GM12878 (cell line): ENCODE measurements at regions not wholly inside any gene's neighbourhood (a gene's known extent, or its start where the extent isn't known, plus 50 kb on each side); places are given as distances from the start of the nearest gene placed in this dataset.

ENCODE experiments used
- EGR1 ChIP-seq, 2 experiments: IDR thresholded peaks; 1 replicate in 1 of 2; 2 replicates in 1 of 2; pipeline ENCODE4 v1.6.1; 2011 to 2012; ENCODE audit warnings: low read depth in 2 of 2, low read length in 2 of 2, borderline replicate concordance in 1 of 2, mild to moderate bottlenecking in 1 of 2, moderate library complexity in 1 of 2
- ETV6 ChIP-seq, 2 experiments: fragments of 450-650 bp in 1 of 2; IDR thresholded peaks in 1 of 2; conservative IDR thresholded peaks in 1 of 2; 2 replicates each; pipeline ENCODE4 v1.6.1; 2014; ENCODE audit warnings: antibody characterized with exemption in 1 of 2, borderline replicate concordance in 1 of 2, low read depth in 1 of 2, mild to moderate bottlenecking in 1 of 2, moderate library complexity in 1 of 2
- EZH2 ChIP-seq: IDR thresholded peaks from 2 replicates; pipeline ENCODE4 v1.6.1; 2012; ENCODE audit warnings: low read depth, mild to moderate bottlenecking, control low read depth, inconsistent platforms, low read length, borderline replicate concordance; ENCODE audit not compliant: control insufficient read depth
- MAX ChIP-seq: IDR thresholded peaks from 2 replicates; pipeline ENCODE4 v1.6.1; 2012; ENCODE audit warnings: low read depth, low read length, improper control_type of control experiment
- NRF1 ChIP-seq: conservative IDR thresholded peaks from 2 replicates; pipeline ENCODE4 v1.6.1; 2011; ENCODE audit warnings: mild to moderate bottlenecking, low read depth, low read length, improper control_type of control experiment
- RCOR1 ChIP-seq: conservative IDR thresholded peaks from 2 replicates; pipeline ENCODE4 v1.6.1; 2012; ENCODE audit warnings: low read depth, low read length, improper control_type of control experiment
- SREBF1 ChIP-seq: IDR thresholded peaks from 2 replicates; pipeline ENCODE4 v1.6.1; 2012; ENCODE audit warnings: mild to moderate bottlenecking, low read length
- ZNF207 ChIP-seq: fragments of 450-650 bp; IDR thresholded peaks from 2 replicates; pipeline ENCODE4 v1.6.1; 2014; ENCODE audit warnings: antibody characterized with exemption, mild to moderate bottlenecking, borderline replicate concordance
- TF ChIP-seq, protein P1 (sequence below): fragments of 450-650 bp; IDR thresholded peaks from 2 replicates; pipeline ENCODE4 v1.6.1; 2017; ENCODE audit warnings: mild to moderate bottlenecking, moderate library complexity

DNA sequence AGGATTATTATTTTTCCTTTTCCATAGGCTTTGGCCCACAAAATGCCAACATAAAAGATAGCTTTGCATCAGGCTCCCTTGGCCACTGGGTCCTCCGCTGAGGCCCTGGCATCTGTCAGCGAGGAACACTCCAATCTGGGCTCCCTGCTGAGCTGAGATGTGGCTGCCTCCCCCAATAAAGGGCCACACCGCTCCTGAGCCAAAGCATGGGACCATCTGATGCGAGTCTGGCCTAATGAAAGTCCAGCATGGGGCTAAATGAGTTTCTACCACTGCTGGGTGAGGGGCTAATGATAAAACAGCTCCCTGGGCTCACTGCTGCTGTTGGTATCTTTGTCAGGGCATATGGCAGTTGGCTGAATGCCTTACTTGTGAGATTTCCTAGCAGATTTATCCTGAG, 817.5 kb upstream of the SLC35B3 start (continued):
- TF ChIP-seq, protein P1, sequence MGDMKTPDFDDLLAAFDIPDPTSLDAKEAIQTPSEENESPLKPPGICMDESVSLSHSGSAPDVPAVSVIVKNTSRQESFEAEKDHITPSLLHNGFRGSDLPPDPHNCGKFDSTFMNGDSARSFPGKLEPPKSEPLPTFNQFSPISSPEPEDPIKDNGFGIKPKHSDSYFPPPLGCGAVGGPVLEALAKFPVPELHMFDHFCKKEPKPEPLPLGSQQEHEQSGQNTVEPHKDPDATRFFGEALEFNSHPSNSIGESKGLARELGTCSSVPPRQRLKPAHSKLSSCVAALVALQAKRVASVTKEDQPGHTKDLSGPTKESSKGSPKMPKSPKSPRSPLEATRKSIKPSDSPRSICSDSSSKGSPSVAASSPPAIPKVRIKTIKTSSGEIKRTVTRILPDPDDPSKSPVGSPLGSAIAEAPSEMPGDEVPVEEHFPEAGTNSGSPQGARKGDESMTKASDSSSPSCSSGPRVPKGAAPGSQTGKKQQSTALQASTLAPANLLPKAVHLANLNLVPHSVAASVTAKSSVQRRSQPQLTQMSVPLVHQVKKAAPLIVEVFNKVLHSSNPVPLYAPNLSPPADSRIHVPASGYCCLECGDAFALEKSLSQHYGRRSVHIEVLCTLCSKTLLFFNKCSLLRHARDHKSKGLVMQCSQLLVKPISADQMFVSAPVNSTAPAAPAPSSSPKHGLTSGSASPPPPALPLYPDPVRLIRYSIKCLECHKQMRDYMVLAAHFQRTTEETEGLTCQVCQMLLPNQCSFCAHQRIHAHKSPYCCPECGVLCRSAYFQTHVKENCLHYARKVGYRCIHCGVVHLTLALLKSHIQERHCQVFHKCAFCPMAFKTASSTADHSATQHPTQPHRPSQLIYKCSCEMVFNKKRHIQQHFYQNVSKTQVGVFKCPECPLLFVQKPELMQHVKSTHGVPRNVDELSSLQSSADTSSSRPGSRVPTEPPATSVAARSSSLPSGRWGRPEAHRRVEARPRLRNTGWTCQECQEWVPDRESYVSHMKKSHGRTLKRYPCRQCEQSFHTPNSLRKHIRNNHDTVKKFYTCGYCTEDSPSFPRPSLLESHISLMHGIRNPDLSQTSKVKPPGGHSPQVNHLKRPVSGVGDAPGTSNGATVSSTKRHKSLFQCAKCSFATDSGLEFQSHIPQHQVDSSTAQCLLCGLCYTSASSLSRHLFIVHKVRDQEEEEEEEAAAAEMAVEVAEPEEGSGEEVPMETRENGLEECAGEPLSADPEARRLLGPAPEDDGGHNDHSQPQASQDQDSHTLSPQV: no peak
- TF ChIP-seq RCOR1: no peak
- TF ChIP-seq ETV6 (conservative IDR thresholded peaks at IDR 0.05 in 1 of 2, IDR thresholded peaks at IDR 0.05 in 1 of 2; ENCODE audit: borderline replicate concordance in 1 of 2, low read depth in 1 of 2): no peak
- TF ChIP-seq EZH2: no peak
- no peak for TF ChIP-seq NRF1
- TF ChIP-seq EGR1 (IDR thresholded peaks at IDR 0.05; ENCODE audit: borderline replicate concordance in 1 of 2, low read depth in 2 of 2, low read length in 2 of 2): no peak
- no peak for TF ChIP-seq MAX
- no peak for TF ChIP-seq ZNF207
- TF ChIP-seq SREBF1: no peak
